GM19455 (cell line): ENCODE measurements at regions not wholly inside any gene's neighbourhood (a gene's known extent, or its start where the extent isn't known, plus 50 kb on each side); places are given as distances from the start of the nearest gene placed in this dataset.
"Not testable (repeated sequence)": the region's sequence is repeated elsewhere in the genome, so short reads cannot be mapped to it uniquely, and the experiment has no call there.

Experiments used
- ATAC-seq: cut with Tn5 transposase; IDR thresholded peaks from one replicate; pipeline ENCODE4 v1.9.1; 2021; ENCODE audit not compliant: unreplicated experiment

DNA sequence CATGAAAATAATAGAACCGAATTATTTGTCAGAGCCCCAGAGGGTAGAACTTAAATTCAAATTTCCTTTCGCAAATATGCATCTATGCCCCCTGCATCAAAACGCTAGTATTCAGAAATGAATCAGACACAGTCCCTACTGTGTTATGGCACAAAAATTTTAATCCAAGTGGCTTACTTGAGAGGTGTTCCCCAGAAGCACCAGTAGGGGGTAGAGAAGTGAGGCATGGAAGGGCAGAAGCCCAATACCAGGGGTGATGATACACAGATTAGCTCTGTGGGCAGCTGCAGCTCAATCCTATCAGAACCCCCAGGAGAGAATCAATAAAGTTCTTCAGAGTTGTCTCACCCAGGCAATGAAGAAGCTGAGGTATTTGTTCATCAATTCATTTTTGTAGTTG lies 342.2 kb downstream of the OMA1 start:
- ATAC-seq: no peak

- no peak for ATAC-seq
These were observed 344.9 kb downstream of the OMA1 start for GRCh38 chr1:58201492-58202106.

DNA sequence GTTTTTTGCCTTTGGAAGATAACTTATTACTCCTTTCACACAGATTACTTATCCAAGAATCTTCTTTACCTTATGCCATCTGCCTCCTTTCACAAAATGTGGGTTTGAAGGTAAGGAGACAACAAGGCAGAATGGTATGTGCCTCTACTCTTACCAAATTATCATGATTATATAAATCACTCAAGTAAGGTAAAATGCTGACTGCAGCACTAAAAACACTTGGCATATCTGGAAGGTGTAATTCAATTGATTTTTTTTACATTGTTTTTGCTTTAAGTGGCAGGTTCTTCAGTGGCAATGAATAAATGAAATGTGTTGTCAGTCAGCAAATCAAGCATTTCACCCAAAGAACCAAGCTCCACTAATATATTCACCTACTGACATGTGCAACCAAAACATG lies 346.1 kb downstream of the OMA1 start:
- ATAC-seq: no peak

DNA sequence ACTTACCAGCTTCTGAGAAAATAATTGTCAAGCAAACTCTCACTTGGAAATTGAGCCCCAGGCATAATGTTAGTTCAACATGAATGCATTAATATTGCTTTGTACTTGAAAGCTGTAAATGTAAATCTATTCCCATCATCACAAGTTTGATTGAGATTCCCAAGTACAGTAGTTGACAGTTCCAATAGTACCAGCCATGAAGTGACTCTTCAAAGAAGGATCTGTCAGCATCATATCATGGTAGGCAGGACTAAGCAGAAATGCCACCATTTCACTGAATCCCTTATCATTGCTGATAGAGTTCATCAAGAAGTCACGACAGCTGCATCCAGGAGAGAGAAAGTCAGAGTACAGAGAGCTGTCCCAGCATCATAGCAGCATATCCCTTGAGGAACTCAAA lies 348.7 kb downstream of the OMA1 start:
- ATAC-seq: no peak

DNA sequence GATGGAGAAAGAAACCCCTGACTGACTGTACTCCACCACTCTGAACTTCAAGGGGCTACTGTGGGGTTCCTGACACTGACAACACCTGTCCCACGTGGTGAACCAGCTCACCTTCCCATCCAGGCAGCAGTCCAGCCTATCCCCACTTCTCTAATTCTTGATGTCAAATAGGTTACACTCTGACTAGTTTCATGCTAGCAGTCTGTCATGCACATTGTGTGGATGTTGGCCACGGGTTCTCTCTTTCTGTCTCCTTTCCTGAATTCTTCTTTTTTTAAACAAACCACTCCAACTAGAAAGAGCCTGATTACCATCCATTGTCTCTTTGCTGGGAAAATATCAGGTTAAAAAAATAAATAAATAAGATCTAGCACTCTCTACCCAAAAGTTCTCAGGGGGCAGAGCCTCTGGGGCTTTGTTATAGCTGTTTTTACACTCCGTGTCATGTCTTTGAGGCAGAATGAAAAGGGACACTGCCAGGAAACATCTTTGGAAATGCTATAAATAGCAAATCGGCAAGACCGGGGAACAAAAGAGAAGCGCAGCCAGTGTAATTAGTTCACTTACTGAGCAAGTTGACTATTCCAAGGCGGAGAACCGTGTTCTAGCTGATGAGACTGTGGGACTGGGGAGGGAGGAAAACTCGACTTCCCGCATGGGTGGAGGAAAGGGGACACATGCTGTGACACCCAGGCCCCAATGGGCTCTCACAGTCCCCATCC lies 356.1 kb downstream of the OMA1 start:
- ATAC-seq: no peak

- no peak for ATAC-seq
These were observed 357.1 kb downstream of the OMA1 start for GRCh38 chr1:58189453-58189852.

DNA sequence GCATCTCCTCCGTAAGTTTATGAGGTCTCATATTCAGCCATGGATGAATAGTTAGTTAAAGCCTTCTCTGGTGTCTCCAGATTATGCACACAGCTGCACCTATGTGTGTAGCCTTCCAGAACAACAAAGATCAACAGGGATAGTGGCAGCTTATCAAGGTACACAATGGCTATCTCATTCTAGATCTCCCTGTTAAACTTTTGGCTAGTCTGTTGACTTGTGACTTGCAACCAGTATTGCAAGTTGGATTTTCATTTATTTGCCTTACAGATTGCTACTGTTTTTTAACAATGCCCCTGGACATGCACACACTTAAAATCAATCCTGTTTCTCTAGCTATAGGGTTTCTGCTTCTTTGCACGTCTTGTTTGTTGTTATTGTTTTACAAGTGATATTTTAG lies 363.2 kb downstream of the OMA1 start:
- ATAC-seq: no peak

- ATAC-seq: no peak
These were observed 366.0 kb downstream of the OMA1 start for GRCh38 chr1:58180537-58180936.

DNA sequence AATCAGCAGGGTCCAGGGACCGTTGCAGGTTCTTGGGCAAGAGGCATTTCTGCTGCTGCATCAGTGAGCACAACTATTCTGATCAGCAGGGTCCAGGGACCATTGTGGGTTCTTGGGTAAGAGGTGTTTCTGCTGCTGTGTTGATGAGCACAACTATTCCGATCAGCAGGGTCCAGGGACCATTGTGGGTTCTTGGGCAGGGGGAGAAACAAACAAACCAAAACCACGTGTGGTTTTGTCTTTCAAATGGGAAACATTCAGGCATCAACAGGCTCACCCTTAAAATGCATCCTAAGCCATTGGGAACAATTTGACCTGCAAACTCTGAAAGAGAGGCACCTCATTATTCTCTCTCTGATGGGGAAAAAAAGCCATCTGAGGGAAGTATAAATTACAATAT lies 377.4 kb downstream of the OMA1 start:
- ATAC-seq: not testable (repeated sequence)

- ATAC-seq: not testable (repeated sequence)
These were observed 379.4 kb downstream of the OMA1 start for GRCh38 chr1:58167131-58167530.

DNA sequence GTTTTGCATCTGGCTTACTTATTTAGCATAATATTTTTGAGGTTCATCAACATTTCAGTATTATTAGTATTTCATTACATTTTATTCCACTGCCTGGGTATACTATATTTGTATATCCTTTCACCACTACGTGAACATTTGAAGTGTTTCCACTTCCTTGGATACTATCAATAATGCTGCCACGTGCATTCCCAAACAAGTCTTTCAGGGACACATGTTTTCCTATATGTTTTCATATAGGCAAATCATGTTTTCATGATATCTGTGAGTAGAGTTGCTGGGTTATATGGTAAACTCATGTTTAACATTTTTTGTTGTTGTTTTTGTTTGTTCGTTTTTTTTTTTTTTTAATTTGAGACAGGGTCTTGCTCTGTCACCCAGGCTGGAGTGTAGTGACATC lies 380.1 kb downstream of the OMA1 start:
- no peak for ATAC-seq

DNA sequence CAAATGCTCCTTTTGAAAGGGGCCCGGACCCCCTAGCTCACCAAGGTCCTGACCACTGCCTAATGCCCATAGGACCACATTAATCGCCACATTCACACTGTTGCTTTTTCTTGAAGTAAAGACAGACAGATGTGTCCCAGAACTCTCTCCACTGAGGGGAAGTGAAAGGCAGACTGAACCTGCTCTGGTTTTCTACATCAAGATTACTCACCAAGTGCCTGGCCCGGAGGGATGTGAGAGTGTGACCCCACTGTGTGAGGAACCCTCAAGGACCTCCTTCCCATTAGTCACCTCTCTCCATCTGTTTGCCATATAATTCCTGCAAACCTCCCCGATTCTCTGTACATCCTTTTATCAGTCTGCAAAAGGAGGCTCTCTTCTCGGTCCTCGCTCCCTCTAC lies 381.5 kb downstream of the OMA1 start:
- no peak for ATAC-seq

DNA sequence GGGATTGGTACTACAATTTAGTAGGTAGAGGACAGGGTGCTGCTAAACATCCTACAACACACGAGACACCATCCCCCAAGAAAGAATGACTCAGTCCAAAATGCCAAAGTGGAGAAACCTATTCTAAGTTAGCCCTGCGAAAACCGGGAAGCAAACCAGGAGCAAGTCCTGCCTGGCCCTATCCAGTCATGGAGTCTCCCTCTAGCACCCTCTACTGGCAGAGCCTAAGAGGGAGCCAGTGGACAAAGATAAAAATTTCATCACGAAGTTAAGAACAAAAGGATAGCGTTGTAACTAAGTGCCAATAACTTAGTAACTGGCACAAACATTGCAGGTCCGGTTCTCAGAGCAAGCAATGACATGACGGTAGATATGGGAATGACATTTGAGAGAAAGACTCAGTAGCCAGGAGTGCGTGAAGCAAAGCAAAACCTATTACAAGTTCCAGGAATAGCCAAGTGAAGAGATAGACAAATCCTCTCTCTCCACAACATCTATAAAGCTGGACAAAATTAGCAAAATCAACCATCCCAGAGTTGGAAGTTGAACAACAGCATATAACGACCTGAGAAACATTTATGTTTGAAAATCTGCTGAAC lies 383.5 kb downstream of the OMA1 start:
- no peak for ATAC-seq

GRCh38 chr1:58159434-58159830 lies 387.1 kb downstream of the OMA1 start:
- no peak for ATAC-seq

DNA sequence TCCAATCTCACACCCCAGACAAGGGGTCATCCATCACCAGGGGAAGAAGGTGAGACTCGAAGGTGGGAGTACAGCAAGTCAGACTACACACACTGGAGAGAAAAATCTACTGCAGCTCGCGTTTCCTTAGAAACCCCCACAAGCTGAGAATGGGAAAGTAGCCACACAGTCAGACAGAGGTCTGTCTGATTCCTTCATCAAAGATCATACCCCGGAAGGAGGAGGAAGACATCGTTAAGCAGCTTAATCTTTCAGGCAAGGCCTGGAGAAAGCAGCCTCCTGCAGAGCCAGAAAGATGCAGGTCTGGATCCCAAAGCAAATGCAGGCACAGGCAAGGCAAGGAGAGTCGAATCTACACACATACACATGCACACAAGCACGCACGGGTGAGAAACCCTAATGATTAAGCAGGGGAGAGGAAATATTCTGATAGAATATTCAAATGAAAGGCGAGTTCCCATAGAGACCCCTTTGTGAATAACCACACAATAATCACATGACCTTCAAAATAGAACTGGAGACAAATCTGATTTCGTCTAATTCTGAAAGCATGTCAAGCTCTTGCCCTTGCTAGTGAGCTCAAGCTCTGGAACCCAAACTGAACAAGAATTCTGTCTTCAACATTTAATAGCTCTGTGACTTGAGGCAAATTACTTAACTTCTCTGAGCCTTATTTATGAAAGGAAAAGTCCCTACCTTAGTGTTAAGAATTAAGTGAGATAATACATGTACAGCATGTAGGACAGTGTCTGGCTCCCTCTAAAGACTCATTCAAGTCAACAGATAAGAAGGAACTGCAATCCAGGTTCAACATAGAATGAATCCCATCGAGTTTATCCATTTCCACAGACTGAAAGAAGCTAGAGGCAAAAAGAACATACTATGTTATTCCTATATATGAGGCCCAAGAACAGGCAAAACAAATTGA lies 387.8 kb downstream of the OMA1 start:
- no peak for ATAC-seq

DNA sequence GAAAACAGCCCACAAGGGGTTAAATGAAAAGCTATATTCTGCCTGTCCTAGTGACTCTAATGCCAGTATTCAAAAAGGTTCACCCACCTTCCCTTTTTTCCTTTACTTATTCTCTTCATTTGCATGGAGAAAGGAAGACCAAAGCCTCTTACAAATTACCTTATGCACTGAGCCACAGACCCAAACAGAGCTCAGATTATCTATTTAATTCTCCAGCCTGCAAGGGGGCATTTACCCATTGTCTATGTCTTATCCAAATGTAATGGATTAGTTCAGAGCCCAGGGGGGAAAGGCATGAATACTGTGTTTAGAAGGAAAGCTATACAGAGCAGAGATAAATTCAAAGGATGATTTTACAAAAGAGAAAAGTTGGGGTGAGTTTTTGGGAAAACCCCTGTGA lies 388.5 kb downstream of the OMA1 start:
- no peak for ATAC-seq

DNA sequence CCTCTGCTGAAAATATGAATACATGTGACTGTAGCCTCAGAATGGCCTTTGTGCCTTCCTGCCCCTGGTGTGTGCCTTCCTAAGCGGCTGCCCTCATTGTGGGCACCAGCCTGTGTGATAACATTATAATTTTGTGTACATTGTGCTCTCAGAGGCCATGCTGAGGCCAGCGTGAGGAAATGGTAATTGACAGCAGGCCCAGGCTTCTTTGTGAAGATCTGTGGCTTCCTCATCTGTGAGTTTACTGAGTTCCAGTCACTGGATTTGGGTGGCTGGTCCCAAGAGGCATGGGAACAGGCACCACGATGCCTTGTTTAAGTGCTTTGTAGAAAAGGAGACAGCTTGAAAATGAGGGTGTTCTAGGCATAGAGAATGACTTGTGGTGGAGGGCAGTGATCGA lies 389.3 kb downstream of the OMA1 start:
- ATAC-seq: no peak

DNA sequence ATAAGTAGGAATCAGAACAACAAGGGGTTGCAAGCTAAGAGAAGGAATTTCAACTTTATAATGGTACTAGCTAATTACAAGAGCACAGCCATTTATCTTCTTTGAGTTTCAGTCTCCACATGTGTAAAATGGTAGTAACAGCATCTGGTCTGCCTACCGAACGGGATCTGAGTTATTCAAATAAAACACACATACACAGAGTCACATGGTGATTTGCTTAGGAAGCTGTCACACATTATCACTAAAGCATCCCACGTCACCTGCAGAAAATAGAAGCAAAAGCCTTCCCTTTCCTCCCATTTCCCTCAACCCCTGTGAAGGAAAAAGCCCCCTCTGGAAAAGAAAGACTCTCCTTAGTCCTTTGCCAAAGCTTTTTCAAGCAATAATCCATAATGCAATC lies 389.7 kb downstream of the OMA1 start:
- no peak for ATAC-seq

GRCh38 chr1:58156124-58156468 lies 390.4 kb downstream of the OMA1 start:
- ATAC-seq: no peak

DNA sequence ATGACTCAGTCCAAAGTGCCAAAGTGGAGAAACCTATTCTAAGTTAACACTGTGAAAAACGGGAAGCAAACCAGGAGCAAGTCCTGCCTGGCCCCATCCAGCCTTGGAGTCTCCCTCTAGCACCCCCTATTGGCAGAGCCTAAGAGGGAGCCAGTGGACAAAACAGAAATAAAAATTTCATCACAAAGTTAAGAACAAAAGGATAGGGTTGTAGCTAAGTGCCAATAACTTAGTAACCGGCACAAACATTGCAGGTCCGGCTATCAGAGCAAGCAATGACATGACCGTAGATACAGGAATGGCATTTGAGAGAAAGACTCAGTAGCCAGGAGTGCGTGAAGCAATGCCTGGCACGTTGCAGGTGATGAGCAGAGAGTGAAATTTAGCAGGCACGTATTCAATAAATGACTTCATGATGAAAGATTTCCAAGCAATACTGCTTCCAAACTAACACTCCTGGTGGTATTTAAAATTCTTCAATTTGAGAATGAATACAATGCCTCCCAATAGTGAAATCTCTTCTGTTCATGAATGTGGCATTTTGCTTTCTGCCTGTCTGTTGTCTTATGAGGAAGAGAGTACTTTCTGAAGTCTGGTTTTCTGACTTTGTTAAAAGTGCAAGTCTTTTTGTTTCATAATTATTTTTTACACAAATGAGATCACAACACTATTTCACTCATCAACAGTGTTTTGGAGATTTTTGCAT lies 391.0 kb downstream of the OMA1 start:
- ATAC-seq: no peak

DNA sequence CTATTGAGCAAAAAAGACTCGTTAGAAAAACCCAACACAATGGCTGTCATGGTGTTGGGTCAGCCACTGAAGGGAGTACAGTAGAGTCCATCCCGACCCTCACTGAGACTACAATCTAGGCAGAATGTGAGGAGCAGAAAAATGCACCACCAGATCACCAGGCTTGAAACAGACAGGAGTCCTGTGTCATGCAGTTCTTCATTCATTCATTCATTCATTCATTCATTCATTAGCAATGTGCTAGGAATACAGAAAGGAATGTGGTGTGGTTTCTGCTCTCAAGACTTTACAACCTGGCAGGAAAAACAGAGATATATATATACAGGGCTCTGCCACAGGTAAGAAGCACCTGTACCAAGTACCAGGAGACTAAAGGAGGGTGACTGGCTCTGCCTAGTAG lies 392.3 kb downstream of the OMA1 start:
- ATAC-seq: no peak
